Cardiac muscle cell (in vitro differentiated cells and primary cell): ENCODE measurements at regions not wholly inside any gene's neighbourhood (a gene's known extent, or its start where the extent isn't known, plus 50 kb on each side); places are given as distances from the start of the nearest gene placed in this dataset.

Experiments
- DNase-seq, 2 donors: peaks; one replicate each; pipeline versions ENCODE4 v3.0.0 to v3.0.0-alpha.2; 2010 to 2017; ENCODE audit warnings: low read depth in 1 of 2, low spot score in 1 of 2
- H3K27ac ChIP-seq: fragments of 200-600 bp; sonication (generic); 2 replicates; pipeline ENCODE4 v1.5.1; 2016
- H3K27me3 ChIP-seq: fragments of 200-600 bp; sonication (generic); 2 replicates; pipeline ENCODE4 v1.6.0; 2016; ENCODE audit warnings: control low read depth
- H3K36me3 ChIP-seq: fragments of 200-600 bp; sonication (generic); 2 replicates; pipeline ENCODE4 v1.5.1; 2016; ENCODE audit warnings: control low read depth
- H3K4me1 ChIP-seq: fragments of 200-600 bp; sonication (generic); 2 replicates; pipeline ENCODE4 v1.8.1; 2017; ENCODE audit warnings: low read depth, mild to moderate bottlenecking, mixed run types
- H3K4me3 ChIP-seq: fragments of 200-600 bp; sonication (generic); 2 replicates; pipeline ENCODE4 v1.5.1; 2016; ENCODE audit warnings: mild to moderate bottlenecking
- H3K9me3 ChIP-seq: fragments of 200-600 bp; sonication (generic); 2 replicates; pipeline ENCODE4 v1.5.1; 2017; ENCODE audit warnings: low read depth, mild to moderate bottlenecking, control low read depth
- CTCF ChIP-seq: IDR thresholded peaks from 2 replicates; pipeline ENCODE4 v1.5.1; 2012; ENCODE audit warnings: low read depth, mild to moderate bottlenecking, low read length

GRCh38 chr12:22893878-22894277 is 268.9 kb downstream of the ETNK1 start:
- no peak for TF ChIP-seq CTCF
- H3K4me3 ChIP-seq, result no peak overlapping the region
- H3K27me3 ChIP-seq, result no peaks in the 10 kb centered on the region

DNA sequence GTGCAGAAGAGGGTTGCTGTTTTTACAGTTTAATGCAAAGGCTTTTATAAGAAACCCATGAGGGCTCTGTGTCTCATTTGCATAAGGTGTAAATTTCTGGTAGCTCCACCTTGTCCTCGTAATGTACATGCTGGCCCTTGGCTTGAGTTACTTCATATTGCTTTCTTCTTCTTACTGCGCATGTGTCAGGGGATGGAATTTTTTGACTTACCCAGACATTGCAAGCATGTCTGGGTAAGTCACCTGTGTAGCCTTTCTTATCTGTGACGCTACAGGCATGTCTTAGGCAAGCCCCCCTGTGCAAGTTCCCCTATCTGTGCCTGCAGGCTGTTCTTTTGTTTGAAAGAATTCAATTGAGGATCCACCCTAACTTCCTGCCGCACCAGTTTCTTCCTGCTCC is 274.2 kb downstream of the ETNK1 start:
- Histone ChIP-seq H3K4me1 (no peaks in the 10 kb centered on the region), H3K36me3 (no peaks in the 10 kb centered on the region), H3K4me3 (no peak overlapping the region), H3K9me3 (no peaks in the 10 kb centered on the region), H3K27ac (no peak overlapping the region), H3K27me3 (no peaks in the 10 kb centered on the region)
- DNase-seq, result no peak
- TF ChIP-seq CTCF, result no peak

More at GRCh38 chr12:22893878-22894277, 268.9 kb downstream of the ETNK1 start:
- Histone ChIP-seq H3K27ac (no peak overlapping the region), H3K36me3 (no peaks in the 10 kb centered on the region), H3K4me1 (no peaks in the 10 kb centered on the region), H3K9me3 (no peaks in the 10 kb centered on the region)
- no peak for DNase-seq

DNA sequence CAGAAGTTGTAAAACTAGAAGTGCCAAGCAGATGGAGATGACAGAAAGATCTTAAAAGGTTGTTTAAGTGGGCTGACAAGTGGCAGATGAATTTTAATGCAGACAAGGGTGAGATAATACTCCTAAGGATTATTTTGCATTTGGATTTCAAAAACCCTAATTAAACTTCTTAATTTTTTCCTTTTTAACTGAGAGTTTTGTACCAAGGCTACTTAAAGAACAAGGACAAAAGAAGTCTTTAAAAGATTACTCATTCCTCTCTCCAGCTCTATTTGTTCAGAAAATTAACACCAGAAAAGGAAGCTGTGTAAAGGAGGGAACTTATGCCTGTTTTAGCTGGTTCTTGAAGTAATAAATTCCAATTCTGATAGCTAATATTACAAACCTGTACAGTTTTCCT is 275.4 kb downstream of the ETNK1 start:
- Histone ChIP-seq H3K27me3 (no peaks in the 10 kb centered on the region), H3K4me3 (no peak overlapping the region), H3K27ac (no peak overlapping the region), H3K36me3 (no peaks in the 10 kb centered on the region), H3K4me1 (no peaks in the 10 kb centered on the region), H3K9me3 (no peaks in the 10 kb centered on the region)
- DNase-seq, result no peak
- TF ChIP-seq CTCF, result no peak

GRCh38 chr12:22904485-22904884 is 279.5 kb downstream of the ETNK1 start:
- DNase-seq, result no peak
- no peaks in the 10 kb centered on the region for H3K27me3 ChIP-seq
- H3K9me3 ChIP-seq, result no peaks in the 10 kb centered on the region
- no peak overlapping the region for H3K27ac ChIP-seq
- TF ChIP-seq CTCF, result no peak
- no peak overlapping the region for H3K4me3 ChIP-seq
- H3K4me1 ChIP-seq, result no peaks in the 10 kb centered on the region
- H3K36me3 ChIP-seq, result no peaks in the 10 kb centered on the region

DNA sequence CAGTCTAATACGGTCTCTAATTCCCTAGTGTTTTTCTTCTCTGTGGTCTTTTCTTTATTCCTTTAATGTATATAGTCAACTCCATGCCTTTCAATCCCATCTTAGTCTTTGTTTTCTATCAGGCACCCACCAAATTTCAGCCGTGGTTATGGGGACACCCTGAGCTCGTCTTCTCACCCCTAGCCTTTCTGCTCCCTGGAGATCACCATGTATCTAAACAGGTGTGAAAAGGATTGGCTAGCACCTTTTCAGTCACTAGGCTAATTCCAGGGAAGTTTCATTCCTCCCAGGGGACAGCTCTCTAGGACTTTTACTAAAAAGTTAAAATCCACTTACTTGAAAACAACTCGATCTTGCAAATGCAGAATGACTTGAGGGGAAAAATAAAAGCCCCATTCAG is 291.3 kb downstream of the ETNK1 start:
- no peaks in the 10 kb centered on the region for H3K27me3 ChIP-seq
- TF ChIP-seq CTCF, result no peak
- H3K9me3 ChIP-seq, result no peaks in the 10 kb centered on the region
- H3K4me1 ChIP-seq, result no peaks in the 10 kb centered on the region
- DNase-seq, result no peak
- H3K27ac ChIP-seq, result no peak overlapping the region
- no peak overlapping the region for H3K4me3 ChIP-seq
- H3K36me3 ChIP-seq, result no peaks in the 10 kb centered on the region

DNA sequence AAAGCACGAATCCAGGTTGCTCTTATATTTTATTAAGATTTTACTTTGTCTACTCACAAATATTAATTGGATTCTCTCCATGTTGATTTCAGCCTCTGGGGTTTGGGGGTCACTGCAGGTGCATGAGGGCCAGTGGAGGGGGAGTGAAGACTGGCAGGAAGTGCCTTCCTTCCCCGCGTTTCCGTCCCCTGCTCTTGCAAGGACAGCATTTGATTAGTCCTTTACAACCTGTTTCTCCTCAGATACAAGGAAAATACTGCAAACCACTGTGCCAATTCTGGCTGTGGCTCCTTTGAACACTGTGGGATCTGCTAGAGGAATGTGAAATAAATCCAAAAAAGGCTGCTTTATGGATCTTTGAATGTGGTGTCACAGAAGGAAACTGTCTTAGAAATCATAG is 291.8 kb downstream of the ETNK1 start:
- Histone ChIP-seq H3K4me1 (no peaks in the 10 kb centered on the region), H3K4me3 (no peak overlapping the region), H3K27ac (no peak overlapping the region), H3K36me3 (no peaks in the 10 kb centered on the region), H3K27me3 (no peaks in the 10 kb centered on the region), H3K9me3 (no peaks in the 10 kb centered on the region)
- no peak for DNase-seq
- TF ChIP-seq CTCF, result no peak
